GM19193 (cell line): ENCODE measurements at regions not wholly inside any gene's neighbourhood (a gene's known extent, or its start where the extent isn't known, plus 50 kb on each side); places are given as distances from the start of the nearest gene placed in this dataset.

ENCODE experiments used
- POLR2A ChIP-seq: IDR thresholded peaks from 4 replicates; pipeline ENCODE4 v1.6.1; 2011; ENCODE audit not compliant: insufficient read depth, insufficient read length; ENCODE audit errors: extremely low read depth

DNA sequence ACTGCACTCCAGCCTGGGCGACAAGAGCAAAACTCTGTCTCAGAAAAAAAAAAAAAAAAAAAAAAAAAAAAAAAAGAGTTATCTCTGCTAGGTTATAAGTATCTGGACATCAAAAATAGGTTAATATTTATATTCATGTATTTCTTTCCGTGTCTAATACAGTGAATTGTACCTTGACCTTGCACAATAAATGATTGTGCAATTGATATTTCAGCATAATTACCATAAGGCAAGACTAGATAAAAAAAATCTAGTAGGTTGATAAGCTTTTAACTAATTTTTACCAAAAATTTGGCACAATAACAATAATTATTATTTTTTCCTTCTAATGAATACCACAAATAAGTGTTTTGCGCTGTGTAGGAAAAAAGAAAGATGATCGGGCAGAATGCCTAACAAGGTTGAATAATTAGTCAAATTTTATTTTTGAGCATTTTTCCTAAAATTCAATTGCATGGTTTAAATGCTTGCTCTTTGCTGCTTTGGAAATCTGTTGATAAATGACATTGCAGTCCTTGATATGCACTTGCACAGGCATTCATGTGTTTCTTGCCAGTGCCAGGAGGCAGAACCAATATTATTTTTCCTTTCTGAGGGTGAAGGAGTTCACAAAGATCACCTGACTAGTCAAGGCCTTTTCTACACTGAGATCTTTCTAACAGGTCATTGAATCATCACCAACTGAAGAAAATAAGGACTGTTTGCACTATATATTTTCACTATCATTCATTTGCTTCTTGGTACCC lies 127.5 kb downstream of the ARRDC3 start:
- TF ChIP-seq POLR2A = no peak

- no peak for TF ChIP-seq POLR2A
Measured at GRCh38 chr5:91252916-91253315, 130.2 kb downstream of the ARRDC3 start.

GRCh38 chr5:91245871-91246270 lies 137.2 kb downstream of the ARRDC3 start:
- no peak for TF ChIP-seq POLR2A

DNA sequence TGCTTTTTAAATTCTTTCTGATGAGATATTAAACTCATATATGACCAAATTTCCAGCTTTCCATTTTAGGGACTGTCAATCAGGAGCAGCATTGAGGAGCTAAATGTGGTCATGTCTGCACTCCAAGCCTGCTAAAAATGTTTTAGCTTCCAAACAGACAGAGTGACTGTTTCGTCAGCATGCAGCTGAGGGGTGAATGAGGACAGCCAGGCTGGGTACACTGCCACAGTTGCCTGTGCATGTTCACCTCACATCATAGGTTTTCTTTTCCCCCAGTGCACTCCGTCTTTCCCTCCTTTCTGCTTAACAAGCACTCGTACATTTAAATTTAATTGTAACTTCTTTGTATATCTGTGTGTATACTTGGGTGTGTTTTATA lies 138.1 kb downstream of the ARRDC3 start:
- no peak for TF ChIP-seq POLR2A

GRCh38 chr5:91244380-91245073 lies 138.6 kb downstream of the ARRDC3 start:
- no peak for TF ChIP-seq POLR2A

DNA sequence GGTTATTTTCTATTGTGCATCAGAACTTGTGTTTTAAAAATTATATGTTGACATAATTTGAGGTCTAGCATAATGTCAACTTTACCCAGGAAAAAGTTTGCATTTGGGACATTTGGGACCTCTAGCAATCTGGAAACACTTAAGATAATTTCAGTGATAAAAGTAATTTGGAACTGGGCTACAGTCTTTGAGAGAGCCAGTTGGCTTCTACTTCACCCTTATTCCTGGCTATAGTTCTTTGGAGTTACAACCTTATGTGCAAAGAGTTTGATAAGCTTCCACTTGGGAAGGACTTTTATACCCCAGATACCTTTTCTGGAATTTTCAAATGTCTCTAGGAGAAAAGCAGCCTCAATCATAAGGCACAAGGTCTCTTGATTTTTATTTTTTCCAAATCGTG lies 139.3 kb downstream of the ARRDC3 start:
- TF ChIP-seq POLR2A = no peak

GRCh38 chr5:91243286-91243685 lies 139.8 kb downstream of the ARRDC3 start:
- TF ChIP-seq POLR2A = no peak

DNA sequence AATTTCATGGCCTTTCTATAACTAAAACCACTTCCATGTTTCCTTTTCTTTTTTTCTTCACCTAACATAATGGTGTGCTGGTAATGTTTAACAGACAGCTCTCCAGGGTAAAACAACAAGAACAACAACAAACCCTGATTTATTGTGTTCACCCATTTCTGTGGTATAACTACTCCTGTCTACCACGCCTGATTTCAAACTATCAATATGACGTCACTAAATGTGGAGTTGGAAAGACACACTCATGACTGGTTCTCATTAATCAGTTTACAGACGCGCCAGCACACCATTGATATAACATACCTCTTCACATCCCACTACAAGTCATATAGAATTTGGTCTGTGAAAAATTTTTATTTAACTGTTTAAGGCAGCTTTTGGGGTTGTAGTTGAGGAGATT lies 142.9 kb downstream of the ARRDC3 start:
- no peak for TF ChIP-seq POLR2A

DNA sequence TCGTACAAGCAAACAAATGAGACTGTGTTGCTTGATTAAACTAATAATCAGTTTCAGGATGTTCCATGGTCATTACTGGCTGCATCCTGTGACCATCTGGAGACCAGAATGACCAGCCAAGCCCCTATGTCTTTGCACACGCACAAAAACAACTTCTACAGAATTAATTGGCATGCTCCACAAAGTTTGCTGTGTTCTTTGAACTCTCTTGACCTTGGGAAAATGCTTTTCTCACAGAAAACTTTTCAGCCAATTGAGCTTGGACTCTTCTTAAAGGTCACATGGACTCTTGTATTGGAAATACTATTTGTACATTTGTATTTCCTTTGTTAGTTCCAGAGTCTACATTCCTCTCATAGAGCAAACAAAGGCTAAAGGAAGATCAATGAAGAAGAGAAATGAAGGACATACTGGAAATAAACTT lies 147.8 kb downstream of the ARRDC3 start:
- no peak for TF ChIP-seq POLR2A

GRCh38 chr5:91232523-91232922 lies 150.6 kb downstream of the ARRDC3 start:
- TF ChIP-seq POLR2A = no peak

DNA sequence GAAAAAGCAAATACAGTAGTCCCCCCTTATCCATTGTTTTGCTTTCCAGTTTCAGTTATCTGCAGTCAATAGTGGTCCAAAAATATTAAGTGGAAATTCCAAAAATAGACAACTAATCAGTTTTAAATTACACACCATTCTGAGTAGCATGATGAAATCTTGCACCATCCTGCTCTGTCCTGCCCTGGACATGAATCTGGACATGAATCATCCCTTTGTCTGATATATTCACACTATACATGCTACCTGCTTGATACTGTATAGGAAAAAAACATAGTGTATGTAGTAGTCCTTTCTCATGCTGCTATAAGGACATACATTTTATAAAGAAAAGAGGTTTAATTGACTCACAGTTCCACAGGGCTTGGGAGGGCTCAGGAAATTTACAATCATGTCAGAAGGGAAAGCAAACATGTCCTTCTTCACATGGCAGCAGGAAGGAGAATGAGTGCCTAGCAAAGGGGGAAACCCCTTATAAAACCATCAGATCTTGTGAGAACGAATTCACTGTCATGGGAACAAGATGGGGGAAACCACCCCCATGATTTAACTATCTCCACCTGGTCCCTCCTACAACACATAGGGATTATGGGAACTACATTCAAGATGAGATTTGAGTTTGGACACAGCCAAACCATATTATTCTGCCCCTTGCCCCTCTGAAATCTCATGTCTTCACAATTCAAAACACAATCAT lies 153.9 kb downstream of the ARRDC3 start:
- no peak for TF ChIP-seq POLR2A

GRCh38 chr5:91228188-91228587 lies 154.9 kb downstream of the ARRDC3 start:
- no peak for TF ChIP-seq POLR2A

DNA sequence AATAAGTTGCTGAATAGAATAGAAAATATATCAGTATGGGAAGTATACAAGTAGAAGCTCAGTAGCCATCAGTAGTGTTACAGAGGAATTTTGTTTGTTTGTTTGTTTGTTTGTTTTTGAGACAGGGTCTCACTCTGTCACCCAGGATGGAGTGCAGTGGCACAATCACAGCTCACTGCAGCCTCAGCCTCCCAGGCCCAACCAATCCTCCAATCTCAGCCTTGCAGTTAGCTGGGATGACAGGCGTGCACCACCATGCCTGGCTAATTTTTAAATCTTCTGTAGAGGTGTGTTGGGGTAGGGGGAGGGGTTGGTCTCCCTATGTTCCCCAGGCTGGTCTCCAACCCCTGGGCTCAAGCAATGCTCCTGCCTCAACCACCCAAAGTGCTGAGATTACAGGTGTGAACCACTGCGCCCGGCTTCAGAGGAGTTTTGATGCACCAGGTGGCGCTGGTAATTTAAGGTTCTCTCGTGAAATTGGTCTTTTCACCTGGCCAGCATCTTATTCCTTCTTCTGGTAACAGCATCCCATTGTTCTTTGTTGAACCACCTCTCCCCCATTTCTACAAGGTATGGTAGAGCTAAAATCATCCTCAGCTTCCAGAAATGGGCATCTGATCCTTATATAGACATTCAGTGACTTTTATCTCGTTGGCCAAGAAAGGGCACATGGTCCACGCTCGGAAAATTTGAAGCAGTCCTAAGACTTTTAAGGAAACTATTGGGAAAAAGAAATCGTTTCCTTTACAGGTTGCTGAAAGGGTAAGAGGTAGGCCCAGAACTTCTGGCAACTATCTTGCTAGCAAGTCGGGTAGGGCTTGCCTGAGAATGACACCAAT lies 157.1 kb downstream of the ARRDC3 start:
- no peak for TF ChIP-seq POLR2A

DNA sequence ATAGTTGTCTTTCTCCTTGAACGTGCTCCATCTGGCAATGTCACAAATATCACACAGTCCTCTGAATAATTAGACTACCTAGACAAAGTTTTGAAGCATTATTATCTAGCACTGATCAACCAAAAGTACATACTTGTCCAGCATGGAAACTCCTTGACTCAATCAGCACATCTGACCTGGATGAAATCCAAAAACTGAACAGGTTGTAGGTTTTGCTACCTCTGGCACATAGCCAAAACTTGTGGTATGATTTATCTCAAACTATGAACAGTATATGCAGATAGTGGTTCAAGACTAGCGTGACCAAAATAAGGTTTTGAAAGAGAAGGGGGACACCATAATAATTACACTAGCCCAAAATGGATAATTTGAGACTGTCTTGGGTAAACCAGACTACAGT lies 158.1 kb downstream of the ARRDC3 start:
- no peak for TF ChIP-seq POLR2A

DNA sequence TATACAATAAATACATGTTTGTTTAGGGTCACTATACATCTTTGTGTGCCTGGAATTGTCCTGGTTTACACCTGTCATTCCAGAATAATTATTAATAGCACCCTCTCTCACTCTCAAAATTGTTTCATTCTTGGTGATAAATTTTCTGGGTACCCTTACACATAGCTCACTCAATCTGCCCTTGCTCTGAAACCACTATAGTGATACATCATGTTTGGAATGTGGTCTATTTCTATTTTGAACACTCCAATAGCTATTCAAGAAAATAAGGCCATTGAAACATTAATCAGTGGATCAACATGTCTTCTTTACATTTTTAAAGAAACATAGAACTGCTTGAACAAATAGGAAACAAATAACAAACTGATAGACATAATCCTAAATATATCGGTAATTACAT lies 158.7 kb downstream of the ARRDC3 start:
- TF ChIP-seq POLR2A = no peak

GRCh38 chr5:91223886-91224285 lies 159.2 kb downstream of the ARRDC3 start:
- no peak for TF ChIP-seq POLR2A

GRCh38 chr5:91222482-91222881 lies 160.6 kb downstream of the ARRDC3 start:
- TF ChIP-seq POLR2A = no peak
